HL-60 (cell line): ENCODE measurements at regions not wholly inside any gene's neighbourhood (a gene's known extent, or its start where the extent isn't known, plus 50 kb on each side); places are given as distances from the start of the nearest gene placed in this dataset.

Source experiments
- CTCF ChIP-seq: IDR thresholded peaks from one replicate; pipeline ENCODE4 v1.5.1; 2011; ENCODE audit warnings: low read length, control low read depth, inconsistent platforms; ENCODE audit not compliant: insufficient read depth
- POLR2AphosphoS5 ChIP-seq: IDR thresholded peaks from 2 replicates; pipeline ENCODE4 v1.6.1; 2012; ENCODE audit warnings: low read depth

GRCh38 chr4:33085709-33086108 is 2365.5 kb downstream of the PCDH7 start:
- no peak for TF ChIP-seq CTCF
- no peak for TF ChIP-seq POLR2AphosphoS5
